Panc1 (cell line): ENCODE measurements at regions not wholly inside any gene's neighbourhood (a gene's known extent, or its start where the extent isn't known, plus 50 kb on each side); places are given as distances from the start of the nearest gene placed in this dataset.

Experiments
- ATAC-seq: fragments of 200-7000 bp; cut with Tn5 transposase; 2 replicates; pipeline ENCODE4 v1.9.1; 2020; ENCODE audit warnings: mild to moderate bottlenecking, moderate library complexity
- BruUV-seq: library from RNA; stranded (reverse); fragments of 400-500 nt; replicated peaks from 2 replicates; lab custom pipeline; 2021; lab: Mats Ljungman, UMichigan
- CTCF ChIA-PET: fragments of 300-600 bp; sonication (Branson Sonifier 250); formaldehyde crosslinking; loops from one replicate; lab custom pipeline; 2022; ENCODE audit warnings: antibody characterized with exemption; lab: Charles Lee
- POLR2A ChIA-PET: fragments of 300-600 bp; sonication (Branson Sonifier 250); formaldehyde crosslinking; loops from one replicate; lab custom pipeline; 2022; ENCODE audit warnings: antibody characterized with exemption; lab: Charles Lee
- DNase-seq: peaks from one replicate; pipeline ENCODE4 v3.0.0-alpha.2; 2010; ENCODE audit warnings: low read depth, low spot score
- H3K27ac ChIP-seq: 2 replicates; pipeline ENCODE4 v1.5.1; 2011; ENCODE audit warnings: mild to moderate bottlenecking, low read length, inconsistent platforms
- H3K27me3 ChIP-seq: fragments of 200-500 bp; sonication (Bioruptor generic); 2 replicates; pipeline ENCODE4 v1.6.0; 2014; ENCODE audit warnings: low read length, inconsistent platforms; ENCODE audit not compliant: control insufficient read depth, insufficient read depth
- H3K36me3 ChIP-seq: fragments of 200-500 bp; sonication (Bioruptor generic); 2 replicates; pipeline ENCODE4 v1.5.1; 2014; ENCODE audit warnings: inconsistent platforms, mild to moderate bottlenecking, low read length, moderate library complexity; ENCODE audit not compliant: control insufficient read depth, insufficient read depth
- H3K4me1 ChIP-seq: 2 replicates; pipeline ENCODE4 v1.5.1; 2011; ENCODE audit warnings: inconsistent platforms, mild to moderate bottlenecking, low read length, moderate library complexity; ENCODE audit not compliant: control insufficient read depth, insufficient read depth
- H3K4me3 ChIP-seq, 2 experiments: 2 replicates each; pipeline ENCODE4 v1.5.1; 2011 to 2012; ENCODE audit warnings: low read depth in 2 of 2, low read length in 2 of 2, mild to moderate bottlenecking in 2 of 2, inconsistent platforms in 1 of 2, moderate library complexity in 1 of 2
- H3K9me3 ChIP-seq: fragments of 200-500 bp; sonication (Bioruptor generic); 2 replicates; pipeline ENCODE4 v1.5.1; 2014; ENCODE audit warnings: low read depth, mild to moderate bottlenecking, inconsistent platforms, low read length, moderate library complexity; ENCODE audit not compliant: control insufficient read depth, insufficient read depth
- POLR2AphosphoS5 ChIP-seq: IDR thresholded peaks from 2 replicates; pipeline ENCODE4 v1.6.1; 2012; ENCODE audit warnings: mild to moderate bottlenecking, low read depth, low read length, moderate library complexity
- SIN3A ChIP-seq: IDR thresholded peaks from 2 replicates; pipeline ENCODE4 v1.6.1; 2012; ENCODE audit warnings: low read depth, mild to moderate bottlenecking, low read length, moderate library complexity, borderline replicate concordance; ENCODE audit not compliant: insufficient read depth
- TCF7L2 ChIP-seq: IDR thresholded peaks from 2 replicates; pipeline ENCODE4 v1.6.1; 2011; ENCODE audit warnings: mild to moderate bottlenecking, low read depth, low read length, inconsistent platforms
- in situ Hi-C: cut with HindIII; loops from 2 replicates; pipeline ENCODE4 v1.10.0; 2016; ENCODE audit warnings: low sequenced_read_pairs, low pct_unique_long_range_greater_than_20kb
- intact Hi-C: fragments of 100-400 bp; cut with micrococcal nuclease; formaldehyde crosslinking; loops from one replicate; pipeline ENCODE4 v1.10.0; 2022; ENCODE audit not compliant: unreplicated experiment
- TF ChIP-seq, protein P1 (sequence below): fragments of 450-650 bp; IDR thresholded peaks from 2 replicates; pipeline ENCODE4 v1.5.1; 2017; ENCODE audit warnings: mild to moderate bottlenecking
- TF ChIP-seq, protein P2 (sequence below), 2 experiments: IDR thresholded peaks; 2 replicates each; pipeline ENCODE4 v1.6.1; 2011 to 2012; ENCODE audit warnings: low read depth in 2 of 2, control low read depth in 1 of 2, low read length in 1 of 2, mild to moderate bottlenecking in 1 of 2, moderate library complexity in 1 of 2; ENCODE audit not compliant: insufficient read depth in 1 of 2

DNA sequence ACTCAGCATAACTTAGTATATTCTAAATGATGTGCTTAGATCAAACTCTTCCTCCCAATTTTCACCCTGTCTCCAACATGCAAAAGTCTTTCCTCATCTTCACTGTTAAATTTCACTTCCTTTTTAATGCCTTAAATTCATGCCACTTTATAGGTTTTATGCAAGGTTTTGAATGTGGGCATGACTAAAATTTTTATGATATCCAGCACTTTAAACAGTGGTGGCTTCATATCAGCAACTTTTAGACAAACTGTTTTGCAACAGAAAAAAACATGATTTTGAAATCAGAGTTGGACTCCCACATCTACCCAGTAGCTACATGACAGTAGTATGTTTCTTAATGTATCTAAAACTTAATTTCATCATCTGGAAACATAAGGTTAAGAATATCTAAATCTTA is 84.7 kb upstream of the ZP4 start:
- no TSS peak for BruUV-seq
- DNase-seq (no peak), ATAC-seq (no peak)
- no peak for TF ChIP-seq SIN3A
- TF ChIP-seq, protein P1, sequence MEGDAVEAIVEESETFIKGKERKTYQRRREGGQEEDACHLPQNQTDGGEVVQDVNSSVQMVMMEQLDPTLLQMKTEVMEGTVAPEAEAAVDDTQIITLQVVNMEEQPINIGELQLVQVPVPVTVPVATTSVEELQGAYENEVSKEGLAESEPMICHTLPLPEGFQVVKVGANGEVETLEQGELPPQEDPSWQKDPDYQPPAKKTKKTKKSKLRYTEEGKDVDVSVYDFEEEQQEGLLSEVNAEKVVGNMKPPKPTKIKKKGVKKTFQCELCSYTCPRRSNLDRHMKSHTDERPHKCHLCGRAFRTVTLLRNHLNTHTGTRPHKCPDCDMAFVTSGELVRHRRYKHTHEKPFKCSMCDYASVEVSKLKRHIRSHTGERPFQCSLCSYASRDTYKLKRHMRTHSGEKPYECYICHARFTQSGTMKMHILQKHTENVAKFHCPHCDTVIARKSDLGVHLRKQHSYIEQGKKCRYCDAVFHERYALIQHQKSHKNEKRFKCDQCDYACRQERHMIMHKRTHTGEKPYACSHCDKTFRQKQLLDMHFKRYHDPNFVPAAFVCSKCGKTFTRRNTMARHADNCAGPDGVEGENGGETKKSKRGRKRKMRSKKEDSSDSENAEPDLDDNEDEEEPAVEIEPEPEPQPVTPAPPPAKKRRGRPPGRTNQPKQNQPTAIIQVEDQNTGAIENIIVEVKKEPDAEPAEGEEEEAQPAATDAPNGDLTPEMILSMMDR, result no peak
- TF ChIP-seq, protein P2, sequence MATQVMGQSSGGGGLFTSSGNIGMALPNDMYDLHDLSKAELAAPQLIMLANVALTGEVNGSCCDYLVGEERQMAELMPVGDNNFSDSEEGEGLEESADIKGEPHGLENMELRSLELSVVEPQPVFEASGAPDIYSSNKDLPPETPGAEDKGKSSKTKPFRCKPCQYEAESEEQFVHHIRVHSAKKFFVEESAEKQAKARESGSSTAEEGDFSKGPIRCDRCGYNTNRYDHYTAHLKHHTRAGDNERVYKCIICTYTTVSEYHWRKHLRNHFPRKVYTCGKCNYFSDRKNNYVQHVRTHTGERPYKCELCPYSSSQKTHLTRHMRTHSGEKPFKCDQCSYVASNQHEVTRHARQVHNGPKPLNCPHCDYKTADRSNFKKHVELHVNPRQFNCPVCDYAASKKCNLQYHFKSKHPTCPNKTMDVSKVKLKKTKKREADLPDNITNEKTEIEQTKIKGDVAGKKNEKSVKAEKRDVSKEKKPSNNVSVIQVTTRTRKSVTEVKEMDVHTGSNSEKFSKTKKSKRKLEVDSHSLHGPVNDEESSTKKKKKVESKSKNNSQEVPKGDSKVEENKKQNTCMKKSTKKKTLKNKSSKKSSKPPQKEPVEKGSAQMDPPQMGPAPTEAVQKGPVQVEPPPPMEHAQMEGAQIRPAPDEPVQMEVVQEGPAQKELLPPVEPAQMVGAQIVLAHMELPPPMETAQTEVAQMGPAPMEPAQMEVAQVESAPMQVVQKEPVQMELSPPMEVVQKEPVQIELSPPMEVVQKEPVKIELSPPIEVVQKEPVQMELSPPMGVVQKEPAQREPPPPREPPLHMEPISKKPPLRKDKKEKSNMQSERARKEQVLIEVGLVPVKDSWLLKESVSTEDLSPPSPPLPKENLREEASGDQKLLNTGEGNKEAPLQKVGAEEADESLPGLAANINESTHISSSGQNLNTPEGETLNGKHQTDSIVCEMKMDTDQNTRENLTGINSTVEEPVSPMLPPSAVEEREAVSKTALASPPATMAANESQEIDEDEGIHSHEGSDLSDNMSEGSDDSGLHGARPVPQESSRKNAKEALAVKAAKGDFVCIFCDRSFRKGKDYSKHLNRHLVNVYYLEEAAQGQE (IDR thresholded peaks at IDR 0.05; ENCODE audit: insufficient read depth in 1 of 2, low read depth in 2 of 2, low read length in 1 of 2), result no peak
- no peak for TF ChIP-seq TCF7L2
- TF ChIP-seq POLR2AphosphoS5, result no peak
- in situ Hi-C loops (no loop called here), intact Hi-C loops (no loop called here)
- Histone ChIP-seq H3K36me3 (no peaks in the 10 kb centered on the region), H3K4me1 (no peaks in the 10 kb centered on the region), H3K4me3 (no peak overlapping the region), H3K27me3 (no peaks in the 10 kb centered on the region), H3K27ac (no peak overlapping the region), H3K9me3 (no peaks in the 10 kb centered on the region)
- ChIA-PET CTCF (no interaction called here), POLR2A (no interaction called here)

DNA sequence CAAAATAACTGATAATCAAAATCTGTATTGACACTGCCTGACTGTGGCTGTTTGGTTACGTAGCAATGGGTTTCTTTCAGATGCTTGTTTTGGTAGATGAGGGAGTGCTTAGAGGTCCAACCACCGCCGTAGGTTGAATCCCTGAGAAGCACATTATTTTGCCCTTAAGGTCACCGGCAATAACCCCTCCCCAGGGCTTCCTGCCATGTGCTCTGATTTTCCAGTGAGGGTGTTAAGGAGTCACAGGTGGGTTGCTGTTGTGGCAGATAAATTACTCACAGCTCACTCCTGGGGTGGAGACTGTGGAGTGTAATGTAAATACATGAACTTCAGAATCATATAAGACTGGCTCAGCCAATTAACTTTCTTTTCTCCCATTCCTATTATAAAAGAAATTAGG is 81.5 kb upstream of the ZP4 start:
- BruUV-seq, result no TSS peak
- Histone ChIP-seq H3K4me1 (no peaks in the 10 kb centered on the region), H3K36me3 (no peaks in the 10 kb centered on the region), H3K27me3 (no peaks in the 10 kb centered on the region), H3K9me3 (no peaks in the 10 kb centered on the region), H3K4me3 (no peak overlapping the region), H3K27ac (no peak overlapping the region)
- ChIA-PET CTCF (no interaction called here), POLR2A (no interaction called here)
- in situ Hi-C loops, result no loop called here
- ATAC-seq (no peak), DNase-seq (no peak)
- intact Hi-C loops, result no loop called here
- TF ChIP-seq SIN3A (no peak), TCF7L2 (no peak)
- TF ChIP-seq, protein P1, result no peak
- TF ChIP-seq, protein P2 (IDR thresholded peaks at IDR 0.05; ENCODE audit: insufficient read depth in 1 of 2, low read depth in 2 of 2, low read length in 1 of 2), result no peak
